SHP77 treated with DMSO at 0.1 percent for 48 hours (cell line): ENCODE measurements at regions not wholly inside any gene's neighbourhood (a gene's known extent, or its start where the extent isn't known, plus 50 kb on each side); places are given as distances from the start of the nearest gene placed in this dataset.
"Not testable (repeated sequence)": the region's sequence is repeated elsewhere in the genome, so short reads cannot be mapped to it uniquely, and the experiment has no call there.

Experiments used
- DNase-seq: peaks from one replicate; lab custom pipeline; 2025; lab: John Stamatoyannopoulos, UW

DNA sequence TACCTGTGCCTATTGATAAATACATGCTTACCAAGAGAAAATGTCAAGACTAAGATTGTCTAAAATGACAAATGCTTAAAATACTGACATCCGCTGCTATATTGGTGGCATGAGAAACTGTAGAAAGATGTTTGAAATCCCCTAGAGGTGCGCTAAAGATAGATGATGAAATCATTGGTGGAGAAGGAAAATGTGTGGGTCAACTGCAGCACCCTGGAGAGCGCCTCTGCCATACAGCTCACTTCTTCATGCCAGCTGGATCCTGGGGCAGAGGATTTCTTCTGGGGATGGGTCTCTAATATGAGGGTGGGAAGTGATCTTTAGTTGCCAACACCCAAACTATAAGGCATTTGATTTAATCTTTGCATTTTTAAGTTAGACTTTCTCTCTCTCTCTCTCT is 680.4 kb upstream of the POM121L12 start:
- DNase-seq: no peak

DNA sequence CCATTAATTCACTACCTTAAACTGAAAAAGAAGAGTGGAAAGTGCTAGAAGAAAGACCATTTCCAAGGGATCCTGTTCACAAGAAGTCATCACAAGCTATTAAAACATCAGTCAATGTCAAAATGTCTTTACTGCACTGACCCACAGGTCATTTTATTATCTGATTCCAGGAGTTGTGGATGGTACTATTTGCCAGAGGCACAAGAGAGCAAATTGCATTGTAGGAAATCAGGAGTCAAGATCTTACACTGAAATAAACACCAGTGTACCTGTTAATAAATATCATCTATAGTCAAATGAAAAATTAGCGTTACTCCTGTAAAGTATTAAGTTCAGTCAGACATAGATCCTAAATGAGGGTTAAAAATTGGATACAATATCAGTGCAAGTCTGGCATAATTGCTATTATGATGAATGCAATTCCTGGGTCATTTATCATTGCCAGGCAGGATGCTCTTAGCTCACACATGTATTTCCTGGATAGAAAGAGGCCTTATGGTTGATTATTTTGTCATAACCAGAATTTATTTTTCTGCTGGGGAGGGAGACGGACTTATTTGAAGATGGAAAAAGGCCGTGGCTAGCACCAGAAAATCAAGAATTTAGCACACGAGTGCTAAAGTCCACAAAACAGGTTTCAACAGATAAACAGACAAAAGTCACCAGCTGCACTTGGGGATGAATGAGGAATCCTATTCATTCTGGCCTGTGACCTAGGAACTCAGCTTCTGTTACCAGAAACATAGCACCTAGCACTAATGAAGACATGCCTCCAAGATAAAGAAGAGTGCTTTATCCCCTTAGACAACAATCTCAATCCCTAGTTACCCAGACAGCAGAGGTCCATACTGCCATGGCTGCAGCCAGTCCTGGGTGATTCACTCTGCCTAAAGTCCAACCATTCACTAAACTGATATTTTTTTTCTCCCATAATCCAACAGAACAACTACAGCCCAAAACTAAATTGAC is 683.1 kb upstream of the POM121L12 start:
- no peak for DNase-seq

DNA sequence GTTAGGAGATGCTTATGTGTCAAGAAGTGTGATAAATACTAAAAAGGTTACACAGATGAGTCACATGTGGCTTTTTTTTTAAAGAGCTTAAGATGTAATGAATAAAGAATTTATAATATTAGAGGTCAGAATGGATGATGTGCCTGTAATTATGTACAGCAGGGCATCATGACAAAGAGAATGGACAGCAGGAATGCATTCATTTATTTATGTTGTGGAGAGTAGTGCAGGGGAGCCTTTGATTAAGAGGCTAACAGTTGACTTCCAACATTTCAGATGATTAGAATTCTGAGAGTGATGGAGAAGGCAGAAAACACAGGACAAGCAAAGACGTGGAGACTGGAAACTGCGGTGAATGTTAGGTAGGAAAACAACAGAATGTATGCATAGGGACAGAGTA is 691.4 kb upstream of the POM121L12 start:
- DNase-seq: no peak

DNA sequence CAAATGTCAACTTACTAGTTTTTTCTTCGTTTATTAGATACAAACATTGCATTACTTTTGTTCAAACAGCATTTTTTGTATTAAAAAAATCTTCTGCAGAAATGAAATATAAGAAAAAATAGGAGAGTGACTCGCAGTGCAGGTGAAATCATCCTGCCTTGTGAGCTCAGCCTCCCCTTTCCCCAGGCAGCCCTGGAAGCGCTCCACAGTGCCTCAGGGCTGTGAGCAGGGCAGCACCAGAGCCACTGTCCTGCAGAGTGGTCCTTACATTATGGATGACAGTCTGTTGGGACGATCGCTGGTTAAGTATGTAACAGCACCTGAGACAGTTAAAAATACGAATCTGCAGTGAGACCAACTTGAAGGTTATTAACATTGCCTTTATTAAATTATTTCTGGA is 695.4 kb upstream of the POM121L12 start:
- DNase-seq: no peak

DNA sequence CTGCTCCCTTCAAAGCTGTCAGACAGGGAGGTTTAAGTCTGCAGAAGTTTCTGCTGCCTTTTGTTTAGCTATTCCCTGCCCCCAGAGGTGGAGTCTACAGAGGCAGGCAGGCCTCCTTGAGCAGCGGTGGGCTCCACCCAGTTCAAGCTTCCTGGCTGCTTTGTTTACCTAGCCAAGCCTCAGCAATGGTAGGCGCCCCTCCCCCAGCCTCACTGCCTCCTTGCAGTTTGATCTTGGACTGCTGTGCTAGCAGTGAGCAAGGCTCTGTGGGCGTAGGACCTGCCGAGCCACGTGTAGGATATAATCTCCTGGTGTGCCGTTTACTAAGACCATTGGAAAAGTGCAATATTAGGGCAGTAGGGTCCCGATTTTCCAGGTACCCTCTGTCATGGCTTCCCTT is 707.1 kb upstream of the POM121L12 start:
- DNase-seq: not testable (repeated sequence)

DNA sequence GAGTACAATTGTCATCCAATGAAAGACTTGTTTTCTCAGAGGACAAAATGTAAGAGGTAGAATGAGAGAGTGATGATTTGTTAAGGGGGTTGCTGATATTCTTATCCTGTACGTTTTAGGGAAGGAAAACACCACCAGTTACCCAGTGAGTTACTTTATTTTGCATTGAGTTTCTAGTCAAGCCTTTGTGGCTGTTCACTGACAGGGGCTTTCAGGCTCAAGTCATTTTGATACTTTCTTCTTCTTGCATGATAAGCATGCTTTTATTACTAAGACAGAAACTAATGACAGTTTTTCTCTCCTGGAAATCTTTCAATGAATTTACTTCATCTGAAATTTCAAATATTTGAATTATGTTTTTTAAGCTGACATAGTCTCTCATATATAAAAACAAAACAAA is 710.2 kb upstream of the POM121L12 start:
- DNase-seq: no peak

DNA sequence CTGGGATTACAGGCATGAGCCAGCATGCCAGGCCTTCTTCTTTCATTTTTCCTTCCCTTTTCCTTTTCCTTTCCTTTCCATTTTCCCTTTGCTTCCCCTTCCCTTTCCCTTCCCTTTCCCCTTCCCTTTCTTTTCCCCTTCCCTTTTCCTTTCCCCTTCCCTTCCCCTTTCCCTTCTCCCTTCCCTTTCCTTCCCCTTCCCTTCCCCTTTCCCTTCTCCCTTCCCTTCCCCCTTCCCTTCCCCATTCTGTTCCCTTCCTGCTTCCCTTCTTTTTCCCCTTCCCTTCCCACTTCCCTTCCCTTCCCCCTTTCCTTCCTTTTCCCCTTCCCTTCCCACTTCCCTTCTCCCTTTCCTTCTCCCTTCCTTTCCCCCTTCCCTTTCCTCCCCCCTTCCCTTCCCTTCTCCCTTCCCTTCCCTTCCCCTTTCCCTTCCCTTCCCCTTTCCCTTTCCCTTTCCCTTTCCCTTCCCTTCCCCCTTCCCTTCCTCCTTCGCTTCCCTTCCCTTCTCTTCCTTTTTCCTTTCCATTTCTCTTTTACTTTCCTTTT is 712.2 kb upstream of the POM121L12 start:
- DNase-seq: no peak

DNA sequence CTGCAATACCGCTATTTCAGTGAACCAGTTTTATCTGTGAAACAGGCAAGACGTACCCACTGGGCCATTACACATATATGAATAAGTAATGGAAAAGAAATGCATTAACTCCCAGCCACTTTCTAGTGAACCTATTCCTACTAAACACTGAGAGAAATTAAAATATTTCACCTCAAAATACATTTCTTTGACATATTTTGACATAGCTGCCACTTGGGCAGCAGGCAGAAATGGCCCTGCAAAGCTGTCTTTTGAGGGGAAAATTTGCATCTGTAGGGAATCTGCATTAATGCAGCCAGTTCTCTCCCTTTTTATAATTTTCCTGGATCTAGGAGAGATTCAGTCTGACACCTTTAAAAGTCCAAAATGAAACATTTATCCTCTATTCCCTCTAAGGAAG is 714.8 kb upstream of the POM121L12 start:
- no peak for DNase-seq

DNA sequence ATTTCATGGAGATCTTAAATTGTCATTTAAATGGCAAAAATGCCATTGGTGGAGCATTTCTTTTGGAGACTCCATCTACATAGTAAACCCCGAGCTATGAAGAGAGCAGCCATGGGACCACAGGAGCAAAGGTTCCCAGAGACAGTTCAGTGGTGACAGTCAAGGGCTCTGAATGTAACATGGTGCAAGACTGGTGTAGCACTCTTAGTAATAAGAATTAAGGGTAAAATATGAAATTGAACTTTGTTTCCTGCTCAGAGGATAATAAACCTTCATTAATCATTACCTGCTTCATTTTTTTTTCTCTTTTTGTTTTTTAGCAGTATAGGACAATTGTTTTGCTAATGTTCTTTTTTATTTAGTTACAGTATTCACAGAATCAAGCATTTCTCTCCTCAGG is 717.5 kb upstream of the POM121L12 start:
- DNase-seq: no peak

DNA sequence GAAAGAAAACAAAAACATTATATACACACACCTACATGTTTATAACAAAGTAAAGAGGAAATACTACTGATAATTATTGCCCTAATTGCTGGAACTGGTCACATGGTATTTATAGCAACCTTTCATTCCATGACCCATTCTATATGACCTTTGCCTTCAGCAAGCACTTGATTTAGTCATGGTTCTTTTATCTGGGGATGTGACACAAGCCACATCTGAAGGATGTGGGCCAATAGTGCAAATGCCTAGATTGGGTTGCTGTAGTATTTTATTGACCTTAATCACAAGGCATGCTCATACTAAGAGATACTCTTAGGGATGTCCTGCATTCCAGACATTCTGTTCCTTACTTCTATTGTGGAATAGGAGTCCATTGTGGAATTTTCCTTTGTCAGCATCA is 723.5 kb upstream of the POM121L12 start:
- no peak for DNase-seq

DNA sequence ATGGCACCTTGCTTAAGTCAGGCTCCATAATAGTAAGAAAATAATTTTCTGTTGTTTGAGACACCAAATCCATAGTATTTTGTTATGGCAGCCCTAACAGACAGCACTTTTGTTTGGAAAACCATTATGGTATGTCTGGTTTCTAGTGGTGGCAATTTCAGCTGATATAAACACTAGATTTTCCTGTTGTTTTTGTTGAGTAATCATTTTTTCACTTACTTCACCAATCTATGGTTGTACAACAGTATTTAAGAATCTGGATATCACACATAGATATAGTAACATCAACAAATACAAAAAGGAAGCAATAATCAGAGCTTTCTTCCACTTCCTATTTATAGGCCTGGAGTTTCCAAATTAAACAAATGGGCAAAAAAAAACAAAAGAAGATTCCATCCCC is 725.8 kb upstream of the POM121L12 start:
- no peak for DNase-seq

DNA sequence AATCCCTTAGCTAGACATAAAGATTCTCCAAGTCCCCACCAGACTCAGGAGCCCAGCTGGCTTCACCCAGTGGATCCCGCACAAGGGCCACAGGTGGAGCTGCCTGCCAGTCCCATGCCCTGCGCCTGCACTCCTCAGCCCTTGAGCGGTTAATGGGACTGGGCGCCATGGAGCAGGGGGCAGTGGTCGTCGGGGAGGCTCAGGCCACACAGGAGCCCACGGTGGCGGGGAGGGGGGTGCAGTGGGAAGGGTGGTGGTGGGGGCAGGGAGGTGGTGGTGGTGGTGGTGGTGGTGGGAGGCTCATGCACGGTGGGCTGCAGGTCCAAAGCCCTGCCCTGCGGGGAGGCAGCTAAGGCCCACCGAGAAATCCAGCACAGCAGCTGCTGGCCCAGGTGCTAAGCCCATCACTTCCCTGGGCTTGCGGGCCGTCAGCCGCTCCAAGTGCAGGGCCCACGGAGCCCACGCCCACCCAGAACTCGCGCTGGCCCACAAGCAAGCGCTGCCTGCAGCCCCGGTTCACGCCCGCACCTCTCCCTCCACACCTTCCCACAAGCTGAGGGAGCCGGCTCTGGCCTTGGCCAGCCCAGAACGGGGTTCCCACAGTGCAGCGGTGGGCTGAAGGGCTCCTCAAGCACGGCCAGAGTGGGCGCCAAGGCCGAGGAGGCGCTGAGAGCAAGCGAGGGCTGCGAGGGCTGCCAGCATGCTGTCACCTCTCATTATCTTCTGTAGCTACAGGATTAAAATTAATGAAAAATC is 732.5 kb upstream of the POM121L12 start:
- DNase-seq: no peak

DNA sequence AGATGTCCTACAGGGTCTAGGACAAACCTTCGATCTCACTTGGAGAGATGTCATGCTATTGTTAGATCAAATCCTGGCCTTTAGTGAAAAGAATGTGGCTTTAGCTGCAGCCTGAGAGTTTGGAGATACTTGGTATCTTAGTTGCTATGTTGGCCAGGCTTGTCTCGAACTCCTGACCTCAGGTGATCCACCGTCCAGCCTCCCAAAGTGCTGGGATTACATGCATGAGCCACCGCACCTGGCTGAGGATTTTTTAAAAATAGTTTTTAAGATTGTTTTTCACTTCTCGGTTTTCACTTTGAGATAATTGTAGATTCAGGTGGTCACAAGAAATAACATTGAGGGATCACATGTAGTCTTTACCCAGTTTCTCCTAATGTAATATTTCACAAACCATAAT is 738.3 kb upstream of the POM121L12 start:
- no peak for DNase-seq

DNA sequence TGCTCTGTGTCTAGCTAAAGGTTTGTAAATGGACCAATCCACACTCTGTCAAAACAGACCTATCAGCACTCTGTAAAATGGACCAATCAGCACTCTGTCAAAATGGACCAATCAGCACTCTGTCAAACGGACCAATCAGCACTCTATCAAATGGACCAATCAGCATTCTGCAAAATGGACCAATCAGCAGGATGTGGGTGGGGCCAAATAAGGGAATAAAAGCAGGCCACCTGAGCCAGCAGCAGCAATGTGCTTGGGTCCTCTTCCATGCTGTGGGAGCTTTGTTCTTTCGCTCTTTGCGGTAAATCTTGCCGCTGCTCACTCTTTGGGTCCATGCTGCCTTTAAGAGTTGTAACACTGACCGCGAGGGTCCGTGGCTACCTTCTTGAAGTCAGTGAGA is 740.5 kb upstream of the POM121L12 start:
- no peak for DNase-seq

DNA sequence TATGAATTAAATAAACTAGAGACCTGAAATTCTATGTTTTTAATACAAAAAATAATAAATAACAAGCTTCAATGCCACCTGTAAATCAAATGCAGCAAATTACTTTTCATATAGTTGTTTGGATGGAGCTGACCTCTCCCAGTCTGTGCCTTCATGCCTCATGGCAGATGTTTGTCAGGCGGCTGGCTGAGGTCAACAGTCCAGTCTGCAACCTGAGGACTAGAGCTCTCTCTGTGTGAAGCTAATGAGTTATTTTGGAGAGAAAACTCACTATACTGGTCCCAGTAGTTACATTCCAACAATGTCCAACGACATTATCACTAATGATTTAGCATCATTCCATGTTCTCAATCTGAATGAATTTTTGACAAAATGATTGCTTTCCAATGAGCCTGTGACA is 746.2 kb upstream of the POM121L12 start:
- no peak for DNase-seq

DNA sequence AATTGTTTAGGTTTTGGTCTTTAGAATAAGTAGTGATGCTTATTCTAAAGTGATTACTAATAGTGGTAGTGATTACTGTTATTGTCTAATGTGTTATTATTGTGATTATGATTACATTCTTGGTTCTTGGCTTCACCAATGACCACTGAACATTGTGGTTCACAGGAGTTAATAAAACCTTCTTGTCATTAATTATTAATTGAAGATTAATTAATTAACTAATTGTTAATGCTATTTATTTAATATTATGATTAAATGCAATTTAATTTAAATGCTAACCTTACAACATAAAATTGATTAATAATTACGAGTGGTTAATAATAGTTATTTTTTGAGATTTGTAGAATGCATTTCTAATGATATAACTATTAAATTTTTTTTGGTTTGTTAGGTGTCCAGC is 747.7 kb upstream of the POM121L12 start:
- DNase-seq: no peak

DNA sequence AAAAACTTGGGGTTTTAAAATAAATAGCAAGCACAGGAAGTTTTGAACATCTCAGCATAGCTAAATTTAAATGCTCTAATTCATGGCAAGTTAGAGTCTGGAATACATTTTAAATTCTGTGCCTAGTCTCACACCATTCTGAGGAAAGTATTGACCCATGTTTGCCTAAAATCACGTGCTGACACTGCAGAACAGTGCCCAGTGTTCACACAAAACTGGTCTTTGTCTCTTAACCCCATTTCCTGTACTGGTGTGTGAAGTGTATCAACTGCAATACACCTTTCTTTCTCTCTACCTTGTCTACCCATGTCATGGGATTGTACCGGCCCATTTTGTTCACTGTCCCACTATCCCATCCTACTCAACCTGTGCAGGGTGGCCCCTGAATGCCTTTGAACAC is 749.7 kb upstream of the POM121L12 start:
- DNase-seq: no peak

DNA sequence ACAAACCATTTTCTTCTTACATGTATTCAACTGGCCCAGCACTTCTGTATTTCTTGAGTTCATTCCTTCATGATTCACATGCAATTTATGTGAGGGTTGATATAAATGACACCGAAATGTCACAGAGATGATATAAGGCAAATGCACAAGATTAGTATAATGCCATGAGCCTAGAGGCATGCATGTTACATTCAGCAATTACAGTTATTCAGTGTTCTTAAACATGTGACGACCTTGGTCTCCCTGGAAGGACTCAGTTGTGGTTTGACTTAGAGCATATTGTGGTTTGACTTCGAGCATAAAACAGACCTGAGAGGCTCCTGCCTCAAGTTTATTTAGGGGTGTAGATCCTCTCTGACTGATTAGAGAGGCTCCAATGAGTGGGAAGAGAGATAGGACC is 752.1 kb upstream of the POM121L12 start:
- DNase-seq: no peak

DNA sequence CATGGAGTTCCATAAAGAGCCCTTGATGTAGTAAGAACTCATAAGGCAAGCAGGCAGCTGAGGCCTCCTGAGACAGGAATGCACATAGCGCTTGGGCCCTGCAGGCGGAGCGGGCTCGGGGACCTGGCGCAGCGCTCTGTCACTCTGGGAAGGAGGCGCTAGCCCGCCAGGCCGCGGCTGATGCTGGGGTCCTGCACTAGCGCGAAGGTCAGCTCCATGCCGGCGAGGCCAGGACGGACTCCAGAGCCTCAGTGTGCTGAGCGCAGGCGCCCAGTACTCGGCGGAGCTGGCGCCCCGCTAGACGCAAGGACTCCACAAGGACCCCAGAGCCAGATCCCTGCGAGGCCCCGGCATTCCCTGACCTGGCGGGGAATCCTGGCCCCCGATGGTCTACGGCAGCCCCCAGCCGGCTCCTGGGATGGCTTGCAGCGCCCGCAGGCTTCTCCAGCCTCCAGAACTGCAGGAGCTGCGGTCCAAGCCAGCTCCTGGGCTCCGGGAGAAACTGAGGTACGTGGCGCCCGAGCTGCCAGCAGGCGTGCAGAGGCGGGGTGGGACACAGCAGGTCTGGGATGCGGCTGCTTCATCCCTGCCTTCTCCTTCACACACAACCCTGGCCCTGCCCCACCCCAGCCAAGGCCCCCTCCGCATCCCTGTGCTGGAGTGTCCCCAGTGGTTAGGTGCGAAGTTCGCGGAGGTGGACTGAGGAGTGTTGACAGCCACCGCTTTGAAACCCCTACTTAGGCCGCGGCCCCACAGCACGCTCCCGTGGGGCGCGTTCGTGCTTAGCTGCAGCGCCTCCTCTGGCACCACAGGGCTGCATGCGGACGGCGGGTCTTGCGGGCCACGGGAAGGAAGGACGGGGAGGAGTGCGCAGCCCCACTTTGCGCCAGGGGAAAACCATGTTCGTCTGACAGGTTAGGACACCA is 761.5 kb upstream of the POM121L12 start:
- DNase-seq: no peak

DNA sequence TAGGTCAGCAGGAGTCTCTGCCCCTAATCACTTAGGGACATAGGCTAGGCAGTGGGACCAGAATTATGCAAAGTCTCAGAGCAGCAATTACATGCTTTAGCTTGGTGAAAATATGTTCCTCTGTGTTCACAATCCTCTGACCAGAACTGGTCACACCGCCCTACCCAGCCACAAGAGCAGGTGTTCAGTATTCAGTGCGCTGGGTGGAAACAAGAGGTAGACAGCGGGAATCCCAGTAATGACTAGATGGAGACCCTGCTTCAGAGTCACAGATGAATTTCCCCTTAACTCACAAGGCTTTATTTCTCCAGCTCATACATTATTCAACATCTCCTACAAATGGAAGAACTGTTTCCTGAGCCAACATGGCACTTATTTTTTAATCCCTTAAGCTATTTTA is 763.7 kb upstream of the POM121L12 start:
- no peak for DNase-seq

DNA sequence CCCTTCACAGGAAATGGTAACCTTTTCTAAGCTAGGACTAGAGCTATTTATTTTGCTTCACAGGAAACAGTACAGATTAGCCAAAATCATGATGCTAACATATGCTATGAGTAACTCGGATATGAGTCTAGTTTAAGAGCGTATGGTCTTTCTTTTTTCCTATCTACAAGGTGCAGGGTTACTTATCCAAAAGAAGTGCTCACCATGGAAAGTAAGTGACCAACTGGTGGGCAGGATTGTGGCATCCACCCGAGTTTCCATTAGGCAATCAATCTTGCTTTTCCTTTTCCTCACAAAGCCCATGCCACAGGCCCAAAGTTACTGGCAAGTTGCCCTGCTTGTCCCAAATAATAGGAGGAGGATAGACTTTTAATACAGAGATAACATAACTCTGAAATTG is 765.1 kb upstream of the POM121L12 start:
- no peak for DNase-seq

DNA sequence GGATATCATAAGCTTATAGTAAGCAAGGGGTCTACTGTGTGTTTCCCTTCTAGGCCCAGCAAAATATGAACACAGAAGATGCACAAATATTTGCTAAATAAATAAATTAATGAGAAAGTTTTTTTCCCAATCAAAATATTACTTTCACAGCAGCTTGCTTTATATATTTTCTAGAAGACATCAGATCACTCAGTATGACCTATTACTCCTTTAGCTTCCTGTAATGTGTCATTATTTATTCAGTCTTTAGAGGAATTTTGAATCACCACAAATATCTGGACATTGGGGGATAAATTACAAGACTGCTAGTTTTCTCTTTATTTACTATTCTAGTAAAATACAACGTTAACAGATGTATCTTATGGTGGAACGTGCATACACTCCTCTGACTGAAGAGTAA is 765.8 kb upstream of the POM121L12 start:
- DNase-seq: no peak
